Heart left ventricle (tissue), 16 donors: ENCODE measurements at regions not wholly inside any gene's neighbourhood (a gene's known extent, or its start where the extent isn't known, plus 50 kb on each side); places are given as distances from the start of the nearest gene placed in this dataset.
A peak's percentile ranks its signal among the peaks of the same experiment; 100 is the strongest.

ENCODE experiments used
- ATAC-seq, 4 donors: fragments of 200-7000 bp; cut with Tn5 transposase; one replicate each; pipeline ENCODE4 v1.9.1; 2020 to 2022; ENCODE audit warnings: moderate library complexity in 4 of 4, mild to moderate bottlenecking in 3 of 4, moderate number of reproducible peaks in 1 of 4
- DNase-seq, 5 donors: peaks; one replicate each; pipeline ENCODE4 v3.0.0-alpha.2; 2020
- H3K27ac ChIP-seq, 12 donors: fragments of 200-600 bp; sonication (generic) in 4 of 12; one replicate each; pipeline versions ENCODE4 v1.5.0 to v1.8.0; 2016 to 2022; ENCODE audit warnings: mild to moderate bottlenecking in 2 of 12
- H3K27me3 ChIP-seq, 9 donors: fragments of 200-600 bp; sonication (generic) in 2 of 9; one replicate each; pipeline versions ENCODE4 v1.5.1 to v1.8.0; 2016 to 2022; ENCODE audit warnings: mild to moderate bottlenecking in 3 of 9
- H3K36me3 ChIP-seq, 9 donors: fragments of 200-600 bp; sonication (generic) in 2 of 9; one replicate each; pipeline versions ENCODE4 v1.5.0 to v1.8.0; 2018 to 2022; ENCODE audit warnings: mild to moderate bottlenecking in 2 of 9
- H3K4me1 ChIP-seq, 12 donors: fragments of 200-600 bp; sonication (generic) in 4 of 12; one replicate each; pipeline versions ENCODE4 v1.5.0 to v1.8.0; 2016 to 2022; ENCODE audit warnings: mild to moderate bottlenecking in 3 of 12
- H3K4me3 ChIP-seq, 12 donors: fragments of 200-600 bp; sonication (generic) in 4 of 12; one replicate each; pipeline versions ENCODE4 v1.5.0 to v1.8.0; 2017 to 2022; ENCODE audit warnings: mild to moderate bottlenecking in 9 of 12, moderate library complexity in 4 of 12
- H3K9me3 ChIP-seq, 12 donors: fragments of 200-600 bp; sonication (generic) in 4 of 12; one replicate each; pipeline versions ENCODE4 v1.5.0 to v1.8.0; 2016 to 2022; ENCODE audit warnings: mild to moderate bottlenecking in 1 of 12
- CTCF ChIP-seq, 12 donors: fragments of 200-600 bp; sonication (generic) in 4 of 12; IDR thresholded peaks; one replicate each; pipeline versions ENCODE4 v1.5.0 to v1.8.0; 2018 to 2022; ENCODE audit warnings: antibody characterized with exemption in 12 of 12, mild to moderate bottlenecking in 5 of 12
- POLR2A ChIP-seq, 2 donors: fragments of 450-650 bp; IDR thresholded peaks; one replicate each; pipeline ENCODE4 v1.6.1; 2017; ENCODE audit warnings: antibody characterized with exemption in 2 of 2, mild to moderate bottlenecking in 2 of 2, moderate library complexity in 2 of 2
- WGBS, 4 donors: extraction: QIAGEN DNeasy Blood & Tissue Kit in 2 of 4; methylation state at CpG; one replicate each; pipeline versions ENCODE4 v1.1.5 to v1.1.7; 2013 to 2018; 5-methylcytosine and 5-hydroxymethylcytosine counted together
- intact Hi-C, 10 donors: fragments of 100-400 bp; cut with DNase I; formaldehyde crosslinking; loops; one replicate each; pipeline versions ENCODE4 v1.11.1 to v1.14.2; 2022
- donor health status: ischemic (EF 13 %, LVEDD 7.1; RV severe dilation, severe dysfunction).
- donor health status: healthy with polysubstance abuse.
- donor health status: DM: no; HTN: yes; CAD: no.
- donor health status: DM: no; HTN: no; CAD: no.
- donor health status: ischemic (EF 25% LVEDD 6.9; RV normal size, moderate dysfunction).
- donor health status: ischemic (EF 25% LVEDD 5.7; RV mildly dilated, moderate dysfunction).
- donor health status: healthy.
- donor health status: DM: yes; HTN: yes; CAD: no.
- donor health status: ischemic (EF 35%, LVEDD 5.7; RV mildly dilated, moderate dysfunction).
- donor health status: nonischemic (EF 11% LVEDD 7.7; RV severe dilation, severe dysfunction).
- donor health status: DM: yes; HTN: yes; CAD: no.
- donor health status: PGD.
- donor health status: ischemic (EF 29% LVEDD 5.4; RV normal size, mild dysfunction).
- donor health status: nonischemic (EF 23%, LVEDD 6.1; RV moderate dilation, normal function).

- Histone ChIP-seq H3K27ac (no peak overlapping the region), H3K27me3 (peaks cover 0 to 44% (median 0%) of the 10 kb centered on the region in 9 donors), H3K4me1 (peaks cover 0 to 5% (median 0%) of the 10 kb centered on the region in 12 donors), H3K9me3 (no peaks in the 10 kb centered on the region), H3K36me3 (no peaks in the 10 kb centered on the region), H3K4me3 (no peak overlapping the region)
- no peak for DNase-seq
- intact Hi-C loops = loop anchor here in 8 of 10 donors (1.0 to 10.0 kb wide), 6 partner anchors 54 to 382 kb away; partner anchors contain the start of genes AMMECR1 (in 1 of the 8) and RTL9 (in 1 of the 8)
- no peak for TF ChIP-seq POLR2A (IDR thresholded peaks at IDR 0.05)
- 49 to 66% (median 52%) methylated on average over 9 of the region's 9 CpGs for WGBS, 4 donors
- no peak for ATAC-seq
Observed at GRCh38 chrX:110408949-110409588, 50.4 kb downstream of the RTL9 start.

- Histone ChIP-seq H3K9me3 (no peaks in the 10 kb centered on the region), H3K4me1 (peaks cover 0 to 5% (median 0%) of the 10 kb centered on the region in 12 donors), H3K27me3 (peaks cover 0 to 44% (median 0%) of the 10 kb centered on the region in 9 donors), H3K27ac (no peak overlapping the region), H3K36me3 (no peaks in the 10 kb centered on the region), H3K4me3 (no peak overlapping the region)
- WGBS, 4 donors = 60 to 70% (median 63%) methylated on average over 6 of the region's 6 CpGs
- intact Hi-C loops = loop anchor here (2.0 to 10.0 kb wide), 9 partner anchors 55 to 695 kb away; partner anchors contain the start of genes AMMECR1 (in 1 of the 10) and RTL9 (in 1 of the 10)
- DNase-seq (no peak), ATAC-seq (no peak)
- TF ChIP-seq POLR2A (IDR thresholded peaks at IDR 0.05) (no peak), CTCF (IDR thresholded peaks at IDR 0.05) (no peak)
Observed at GRCh38 chrX:110409925-110410324, 51.3 kb downstream of the RTL9 start.

- peaks cover 0 to 44% (median 0%) of the 10 kb centered on the region in 9 donors for H3K27me3 ChIP-seq
- intact Hi-C loops = loop anchor here in 5 of 10 donors (5.0 to 10.0 kb wide), 5 partner anchors 248 to 696 kb away; no protein-coding TSS in a partner anchor
- no peaks in the 10 kb centered on the region for H3K9me3 ChIP-seq
- WGBS, 4 donors = 38 to 54% (median 43%) methylated on average over 5 of the region's 5 CpGs
- TF ChIP-seq CTCF (IDR thresholded peaks at IDR 0.05) (no peak), POLR2A (IDR thresholded peaks at IDR 0.05) (no peak)
- no peak overlapping the region for H3K27ac ChIP-seq
- no peak for ATAC-seq
- H3K4me1 ChIP-seq = peaks cover 0 to 5% (median 0%) of the 10 kb centered on the region in 12 donors
- no peak overlapping the region for H3K4me3 ChIP-seq
- no peak for DNase-seq
- H3K36me3 ChIP-seq = no peaks in the 10 kb centered on the region
Observed at GRCh38 chrX:110410603-110411002, 52.0 kb downstream of the RTL9 start.

- Histone ChIP-seq H3K36me3 (no peaks in the 10 kb centered on the region), H3K9me3 (no peaks in the 10 kb centered on the region), H3K4me1 (peaks cover 0 to 5% (median 0%) of the 10 kb centered on the region in 12 donors), H3K27ac (no peak overlapping the region), H3K27me3 (peaks cover 0 to 47% (median 0%) of the 10 kb centered on the region in 9 donors), H3K4me3 (peak overlapping the region in 1 of 12 donors; percentile 21)
- TF ChIP-seq CTCF (IDR thresholded peaks at IDR 0.05) (peak; percentile 61 to 86 (median 76)), POLR2A (IDR thresholded peaks at IDR 0.05) (no peak)
- 13 to 17% (median 15%) methylated on average over 17 to 18 of the region's 18 CpGs for WGBS, 4 donors
- peak; percentile 36 to 74 (median 46) for DNase-seq
- ATAC-seq = peak; percentile 79 to 89 (median 87)
- intact Hi-C loops = loop anchor here in 5 of 10 donors (5.0 to 10.0 kb wide), 5 partner anchors 251 to 698 kb away; no protein-coding TSS in a partner anchor
Observed at GRCh38 chrX:110412971-110413726, 54.5 kb downstream of the RTL9 start.
